ENCODE measurements at regions not wholly inside any gene's neighbourhood (a gene's known extent, or its start where the extent isn't known, plus 50 kb on each side); places are given as distances from the start of the nearest gene placed in this dataset.

DNA sequence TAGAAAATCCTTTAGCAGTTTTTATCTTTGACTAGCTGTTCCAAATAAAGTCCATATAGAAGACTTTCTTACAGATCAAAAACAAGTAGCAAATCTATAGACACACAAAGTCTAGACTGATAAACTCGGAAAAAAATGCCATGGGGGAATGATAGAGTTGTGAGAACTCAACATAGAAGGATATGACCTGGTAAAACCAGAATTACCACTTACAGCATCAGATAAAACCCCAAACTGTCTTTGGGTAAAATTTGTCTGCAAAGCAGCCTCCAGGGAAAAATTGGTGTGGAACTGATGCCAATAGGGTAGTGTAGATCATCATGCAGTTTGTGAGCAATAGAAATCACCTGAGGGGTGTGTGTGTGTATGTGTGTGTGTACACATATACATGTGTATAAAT, 579.1 kb downstream of the SPOCK3 start:
- DNase-seq: no peak

DNA sequence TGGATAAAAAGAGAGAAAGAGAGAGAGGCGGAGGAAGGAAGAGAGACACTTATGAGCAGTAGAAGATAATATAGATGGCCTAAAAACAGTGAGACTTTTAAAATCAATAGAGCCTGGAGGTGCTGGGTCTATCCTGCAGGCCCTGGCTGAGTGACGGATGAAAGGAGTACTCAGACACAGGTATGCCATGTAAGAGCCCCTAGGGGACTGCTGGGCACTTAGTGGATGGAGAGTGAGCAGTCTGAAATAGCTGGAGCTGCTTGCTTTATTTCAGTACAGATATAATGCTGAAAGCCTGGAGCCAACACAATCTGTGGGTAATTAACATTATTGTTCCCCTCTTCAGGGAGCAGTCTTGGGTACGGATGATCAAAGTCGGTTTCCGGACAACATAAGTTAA, 578.6 kb downstream of the SPOCK3 start:
- DNase-seq: no peak

DNA sequence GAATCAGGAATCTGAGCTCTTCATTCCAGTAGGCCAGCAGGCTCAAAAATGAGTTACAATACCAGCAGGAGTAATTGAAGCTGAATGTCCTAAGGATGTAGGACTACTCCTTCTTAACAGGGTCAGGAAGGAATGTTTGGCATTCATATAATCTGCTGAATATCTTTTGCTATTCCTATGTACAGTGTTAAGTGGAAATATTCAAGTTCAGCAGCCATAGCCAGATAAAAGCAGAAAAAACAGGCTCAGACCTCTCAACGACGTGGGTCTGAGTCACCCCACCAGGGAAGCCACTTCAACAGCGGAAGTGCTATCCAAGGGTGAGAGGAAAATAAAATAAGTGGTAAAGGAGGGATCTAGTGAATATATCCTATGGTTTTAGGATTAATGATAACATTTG, 577.0 kb downstream of the SPOCK3 start:
- no peak for DNase-seq

DNA sequence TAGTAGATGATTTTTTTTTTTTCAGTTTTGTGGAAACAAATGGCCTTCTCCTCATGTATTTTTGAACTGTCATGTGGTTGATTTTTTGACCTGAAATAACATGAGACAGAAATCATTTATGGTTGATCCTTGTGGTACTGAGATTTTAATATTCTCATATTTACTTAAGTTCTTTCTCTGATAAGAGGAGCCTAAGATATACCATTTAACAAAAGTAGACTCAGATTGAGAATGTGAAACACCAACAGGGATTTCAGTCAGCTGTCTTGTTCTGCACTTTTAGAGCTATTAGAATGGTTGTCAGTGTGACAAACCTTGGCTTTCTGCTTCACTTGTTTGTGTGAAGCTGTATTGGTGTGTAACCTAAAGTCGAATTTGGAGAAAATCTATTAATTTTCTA, 575.7 kb downstream of the SPOCK3 start:
- DNase-seq: no peak

DNA sequence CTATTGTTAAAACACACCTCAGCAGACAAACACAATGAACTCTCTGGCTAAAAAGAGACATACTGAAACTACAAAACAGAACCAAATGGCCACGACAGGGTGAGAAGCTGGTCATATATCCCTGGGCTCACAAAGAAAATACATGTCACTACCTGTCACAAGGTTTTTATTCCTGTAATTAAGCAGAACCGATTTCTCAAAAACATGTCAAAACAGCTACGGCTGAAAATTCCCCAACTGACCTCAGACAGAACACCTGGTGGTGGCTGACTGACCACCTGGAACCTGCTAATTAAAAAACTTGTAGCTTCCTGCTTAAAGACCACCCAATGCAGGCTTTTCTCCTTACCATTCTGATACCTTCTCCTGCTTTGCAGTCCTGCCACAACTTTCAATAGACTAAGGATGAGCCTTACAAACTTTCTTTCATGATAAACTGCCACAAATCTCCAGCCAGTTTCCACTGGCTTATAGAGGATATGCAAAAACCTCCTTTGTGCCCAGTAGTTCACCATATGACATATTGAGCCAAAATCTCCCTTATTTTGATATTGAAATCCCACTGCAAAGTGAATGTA, 571.9 kb downstream of the SPOCK3 start:
- no peak for DNase-seq

DNA sequence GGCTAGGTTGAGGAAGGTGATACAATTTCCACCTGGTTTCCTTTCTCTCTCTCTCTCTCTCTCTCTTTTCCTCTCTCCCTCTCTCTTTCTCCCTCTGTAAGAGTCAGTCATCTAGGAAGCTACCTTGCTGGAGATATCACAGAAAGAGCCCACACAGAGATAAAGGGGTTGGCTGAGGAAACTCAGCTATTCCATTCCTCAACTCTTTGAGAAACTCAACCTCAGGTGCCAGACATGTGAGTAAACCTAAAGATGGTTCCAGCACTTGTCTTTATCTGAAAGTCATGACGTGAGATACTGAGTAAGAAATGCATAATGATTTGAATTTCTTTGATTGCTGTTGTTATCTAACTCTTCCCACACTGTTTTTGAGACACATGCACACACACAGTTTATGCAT, 564.0 kb downstream of the SPOCK3 start:
- no peak for DNase-seq

DNA sequence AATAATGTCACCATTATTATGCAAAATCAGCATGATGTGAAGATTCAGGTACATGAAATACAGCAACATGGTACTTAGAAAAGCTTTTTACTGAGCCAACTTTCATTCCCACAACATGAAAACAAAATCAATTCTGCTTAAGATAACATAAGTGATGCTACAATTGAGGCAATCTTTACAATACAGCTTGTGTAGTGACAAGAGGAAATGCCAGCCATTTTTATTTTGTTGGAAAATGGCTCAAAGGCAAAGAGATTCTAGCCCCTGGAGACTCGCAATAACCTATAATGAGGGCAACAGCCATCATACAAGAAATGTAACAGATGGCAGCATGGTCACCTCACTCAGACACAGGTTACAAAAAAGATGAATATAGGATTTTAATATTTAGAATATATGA, 560.4 kb downstream of the SPOCK3 start:
- no peak for DNase-seq

DNA sequence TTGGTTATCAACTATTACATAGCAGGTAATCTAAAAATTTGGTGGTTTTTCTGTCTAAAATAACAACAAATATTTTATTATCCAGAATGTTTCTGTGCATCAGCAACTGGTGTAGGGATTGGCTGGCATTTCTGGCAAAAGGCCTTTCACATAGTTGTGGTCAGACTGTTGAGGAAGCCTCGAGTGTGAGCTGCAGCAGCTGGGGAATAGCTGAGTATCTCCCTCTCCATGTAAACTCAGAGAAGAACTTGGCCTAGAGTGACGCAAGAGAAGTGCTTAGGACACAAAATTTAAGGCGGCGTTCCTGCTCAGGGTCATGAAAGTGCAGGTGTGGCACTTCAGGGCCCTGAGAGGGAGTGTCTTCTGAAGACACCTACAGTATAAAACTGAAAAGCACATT, 558.9 kb downstream of the SPOCK3 start:
- DNase-seq: no peak

DNA sequence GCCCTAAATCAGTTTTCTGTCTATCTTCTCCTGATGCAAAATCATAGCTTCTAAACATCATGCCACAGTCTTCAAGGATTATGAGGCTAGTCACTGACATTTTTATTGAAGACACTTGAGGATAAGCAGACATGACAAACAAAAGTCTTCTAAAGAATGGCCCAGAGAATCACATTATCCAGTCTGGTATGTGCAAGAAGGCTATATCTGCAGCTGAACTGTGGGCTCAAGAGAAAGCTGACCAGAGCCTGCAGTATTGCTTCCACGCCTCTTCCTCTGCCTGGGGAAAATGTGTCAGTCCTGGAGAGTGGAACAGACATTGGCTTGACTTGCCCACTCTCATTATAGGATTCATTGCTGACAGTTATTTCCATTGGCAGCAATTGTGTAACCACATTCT, 553.5 kb downstream of the SPOCK3 start:
- DNase-seq: no peak

DNA sequence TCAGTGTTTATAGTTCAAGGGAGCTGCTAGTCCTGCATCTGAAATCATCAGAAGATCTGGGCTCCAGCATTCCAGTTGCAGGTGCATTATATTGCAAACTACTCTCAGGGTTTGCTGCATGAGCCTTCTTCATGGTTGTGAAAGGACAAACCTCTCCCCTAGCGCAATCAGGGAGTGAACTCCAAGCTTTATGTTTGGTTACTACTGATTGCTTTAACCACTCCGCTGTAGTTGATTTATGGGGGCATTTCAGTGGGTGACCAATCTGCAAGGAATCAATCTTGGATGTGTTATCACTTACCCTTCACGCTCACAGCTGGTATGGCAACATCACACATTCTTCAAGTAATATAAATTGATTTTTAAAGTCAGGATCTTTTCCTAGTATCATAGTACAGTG, 552.1 kb downstream of the SPOCK3 start:
- DNase-seq: no peak
